HG02798 (cell line): ENCODE measurements at regions not wholly inside any gene's neighbourhood (a gene's known extent, or its start where the extent isn't known, plus 50 kb on each side); places are given as distances from the start of the nearest gene placed in this dataset.
"Not testable (repeated sequence)": the region's sequence is repeated elsewhere in the genome, so short reads cannot be mapped to it uniquely, and the experiment has no call there.

Experiments used
- ATAC-seq: cut with Tn5 transposase; IDR thresholded peaks from one replicate; pipeline ENCODE4 v1.9.1; 2021; ENCODE audit warnings: mild to moderate bottlenecking; ENCODE audit not compliant: unreplicated experiment, poor library complexity

GRCh38 chr10:64098994-64099393 lies 577.8 kb downstream of the REEP3 start:
- ATAC-seq: no peak

- ATAC-seq: no peak
Measured at GRCh38 chr10:64101606-64102263, 580.5 kb downstream of the REEP3 start.

- ATAC-seq: no peak
Measured at GRCh38 chr10:64102264-64102633, 581.0 kb downstream of the REEP3 start.

- no peak for ATAC-seq
Measured at GRCh38 chr10:64102916-64103315, 581.7 kb downstream of the REEP3 start.

GRCh38 chr10:64103750-64104470 lies 582.7 kb downstream of the REEP3 start:
- no peak for ATAC-seq

DNA sequence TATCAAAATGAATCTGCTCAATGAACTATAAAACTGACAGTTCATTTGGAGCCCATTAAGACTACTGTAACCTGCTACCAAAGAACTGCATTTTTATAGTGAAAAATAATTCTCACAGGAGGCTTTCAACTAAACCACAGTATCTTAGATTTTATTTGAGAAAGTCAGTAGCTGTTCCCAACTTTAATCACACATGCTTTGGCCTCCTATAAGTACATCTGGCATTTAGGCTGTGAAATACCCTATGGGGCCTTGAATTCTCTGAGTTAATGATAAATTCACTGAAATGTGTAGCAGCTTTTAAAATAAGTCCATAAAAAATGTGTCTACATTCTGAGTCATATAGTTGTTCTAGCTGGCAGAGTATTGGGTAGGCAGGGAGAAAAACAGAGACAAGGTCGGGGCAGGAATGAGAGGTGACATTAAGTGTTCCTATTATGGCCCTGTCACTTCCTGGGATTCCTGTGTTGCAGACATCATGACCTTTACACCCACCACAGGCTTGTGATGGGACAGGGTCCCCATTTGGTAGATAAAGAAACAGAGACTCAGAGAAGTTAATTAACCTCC lies 588.8 kb downstream of the REEP3 start:
- no peak for ATAC-seq

GRCh38 chr10:64112701-64113355 lies 591.6 kb downstream of the REEP3 start:
- ATAC-seq: no peak

GRCh38 chr10:64113375-64113774 lies 592.2 kb downstream of the REEP3 start:
- no peak for ATAC-seq

- no peak for ATAC-seq
Measured at GRCh38 chr10:64113792-64114191, 592.6 kb downstream of the REEP3 start.

DNA sequence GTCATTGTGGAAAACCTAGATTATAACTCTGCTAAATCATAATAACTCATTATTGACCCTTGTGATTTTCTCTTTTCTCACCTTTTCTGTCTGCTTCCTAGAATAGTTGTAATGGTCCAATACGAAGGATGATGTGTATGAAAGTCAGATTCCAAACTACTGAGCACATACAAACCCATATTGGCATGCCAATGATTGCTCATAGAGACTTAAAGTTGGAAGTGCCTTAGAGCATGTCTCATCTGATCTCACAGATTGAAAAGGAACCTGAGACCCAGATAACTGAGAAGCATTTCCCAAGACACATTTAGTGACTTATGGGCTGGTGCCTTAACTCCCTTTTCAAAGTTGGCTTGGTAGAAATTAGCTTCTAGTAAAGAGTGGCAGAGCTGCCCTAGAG lies 594.3 kb downstream of the REEP3 start:
- ATAC-seq: no peak

- peak; percentile 49 for ATAC-seq
Measured at GRCh38 chr10:64115908-64116643, 594.9 kb downstream of the REEP3 start.

GRCh38 chr10:64116707-64117106 lies 595.5 kb downstream of the REEP3 start:
- no peak for ATAC-seq

DNA sequence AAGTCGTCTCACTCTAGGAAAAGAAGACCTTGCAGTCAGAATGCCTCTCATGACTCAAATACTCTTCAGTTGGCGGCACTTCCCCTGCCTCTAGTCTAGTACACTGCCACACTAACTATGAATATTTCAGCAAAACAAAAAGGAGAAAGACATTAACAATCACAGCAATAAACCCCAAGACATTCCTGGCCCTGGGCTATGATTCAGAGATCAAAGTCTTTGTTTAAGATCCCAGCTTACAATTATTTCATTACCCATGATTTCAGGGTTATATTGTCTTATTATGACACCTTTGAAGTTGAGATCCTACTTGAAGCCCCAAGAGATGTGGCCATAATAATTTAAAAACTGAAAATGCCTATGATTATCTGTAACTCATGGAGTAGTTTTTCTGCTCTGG lies 597.5 kb downstream of the REEP3 start:
- ATAC-seq: no peak

DNA sequence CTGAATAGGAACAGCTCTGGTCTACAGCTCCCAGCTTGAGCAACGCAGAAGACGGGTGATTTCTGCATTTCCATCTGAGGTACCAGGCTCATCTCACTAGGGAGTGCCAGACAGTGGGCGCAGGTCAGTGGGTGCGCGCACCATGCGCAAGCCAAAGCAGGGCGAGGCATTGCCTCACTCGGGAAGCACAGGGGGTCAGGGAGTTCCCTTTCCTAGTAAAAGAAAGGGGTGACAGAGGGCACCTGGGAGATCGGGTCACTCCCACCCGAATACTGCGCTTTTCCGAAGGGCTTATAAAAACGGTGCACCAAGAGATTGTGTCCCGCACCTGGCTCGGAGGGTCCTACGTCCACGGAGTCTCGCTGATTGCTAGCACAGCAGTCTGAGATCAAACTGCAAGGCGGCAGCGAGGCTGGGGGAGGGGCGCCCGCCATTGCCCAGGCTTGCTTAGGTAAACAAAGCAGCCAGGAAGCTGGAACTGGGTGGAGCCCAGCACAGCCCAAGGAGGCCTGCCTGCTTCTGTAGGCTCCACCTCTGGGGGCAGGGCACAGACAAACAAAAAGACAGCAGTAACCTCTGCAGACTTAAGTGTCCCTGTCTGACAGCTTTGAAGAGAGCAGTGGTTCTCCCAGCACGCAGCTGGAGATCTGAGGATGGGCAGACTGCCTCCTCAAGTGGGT lies 599.2 kb downstream of the REEP3 start:
- not testable (repeated sequence) for ATAC-seq

DNA sequence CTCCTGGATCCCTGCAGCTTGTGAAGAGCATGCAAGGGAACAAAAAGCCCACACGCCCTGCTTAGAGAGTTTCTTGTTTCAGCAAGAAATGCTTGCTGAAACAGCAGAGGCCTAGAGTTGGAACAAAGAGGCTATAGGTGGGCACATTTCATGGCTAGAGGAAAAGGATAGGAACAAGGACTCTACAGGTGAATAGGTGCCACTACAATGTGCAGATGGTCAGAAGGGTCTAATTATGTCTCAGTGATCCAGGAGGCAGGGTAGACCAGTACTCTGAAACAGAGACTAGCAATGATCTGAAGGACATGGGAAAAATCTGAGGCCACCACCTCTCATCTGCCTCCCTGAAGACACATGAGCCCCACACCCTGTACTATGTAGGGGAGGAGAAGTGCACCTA lies 609.0 kb downstream of the REEP3 start:
- ATAC-seq: no peak

DNA sequence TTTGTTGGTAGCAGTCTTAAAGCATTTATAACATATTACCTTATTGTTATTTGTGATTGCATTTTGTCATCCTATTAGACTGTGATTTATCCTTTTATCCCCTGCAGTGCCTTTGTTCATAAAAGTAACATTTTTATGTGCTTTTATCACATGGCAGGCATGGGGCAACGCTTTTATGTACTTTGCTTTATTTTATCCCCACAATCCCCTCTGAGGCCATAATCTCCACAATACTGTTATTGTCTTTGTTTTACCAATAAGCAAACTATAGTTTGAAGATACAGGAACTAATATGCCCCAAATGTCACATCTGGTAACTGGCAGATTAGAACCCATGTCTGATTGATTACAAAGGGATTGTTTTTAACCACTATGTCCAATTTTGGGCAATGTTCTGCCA lies 613.5 kb downstream of the REEP3 start:
- ATAC-seq: no peak

GRCh38 chr10:64142395-64142794 lies 621.2 kb downstream of the REEP3 start:
- ATAC-seq: peak; percentile 81

DNA sequence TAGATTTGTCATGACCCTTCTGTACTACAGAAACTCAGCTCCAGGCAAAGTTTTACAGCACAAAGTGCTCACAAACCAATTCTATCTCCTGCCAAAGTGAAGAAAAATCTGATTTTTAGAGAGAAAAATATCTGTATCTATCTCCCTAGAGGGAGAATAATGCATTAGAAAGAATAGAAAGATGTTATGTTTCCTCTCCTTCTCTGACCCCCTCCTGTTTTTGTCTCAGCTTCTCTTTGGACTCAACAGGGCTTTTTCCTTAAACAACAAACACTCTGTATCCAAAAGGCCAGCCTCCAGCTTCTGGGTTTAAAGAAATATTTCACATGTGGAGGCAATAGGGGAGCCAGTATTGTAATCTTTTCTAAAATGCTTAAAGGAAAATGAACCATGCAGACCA lies 627.4 kb downstream of the REEP3 start:
- ATAC-seq: no peak

DNA sequence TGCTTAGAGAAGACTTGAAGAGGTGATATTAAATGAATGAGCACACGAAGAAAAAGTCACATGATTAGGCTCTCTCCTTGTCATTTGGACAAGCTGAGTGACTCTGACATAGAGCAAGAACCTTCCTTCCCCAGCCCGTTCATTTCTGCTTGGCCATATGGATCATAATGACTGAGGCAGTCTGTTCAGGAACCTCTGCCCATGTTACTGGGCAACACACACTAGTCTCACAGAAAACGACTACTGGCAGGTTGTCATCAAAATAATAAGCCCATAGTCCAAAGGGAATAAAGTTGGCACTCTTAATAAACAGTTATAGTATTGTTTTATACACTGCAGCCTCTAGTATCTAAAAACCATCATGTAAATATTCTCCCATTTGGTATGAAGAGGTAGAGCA lies 635.0 kb downstream of the REEP3 start:
- ATAC-seq: no peak

DNA sequence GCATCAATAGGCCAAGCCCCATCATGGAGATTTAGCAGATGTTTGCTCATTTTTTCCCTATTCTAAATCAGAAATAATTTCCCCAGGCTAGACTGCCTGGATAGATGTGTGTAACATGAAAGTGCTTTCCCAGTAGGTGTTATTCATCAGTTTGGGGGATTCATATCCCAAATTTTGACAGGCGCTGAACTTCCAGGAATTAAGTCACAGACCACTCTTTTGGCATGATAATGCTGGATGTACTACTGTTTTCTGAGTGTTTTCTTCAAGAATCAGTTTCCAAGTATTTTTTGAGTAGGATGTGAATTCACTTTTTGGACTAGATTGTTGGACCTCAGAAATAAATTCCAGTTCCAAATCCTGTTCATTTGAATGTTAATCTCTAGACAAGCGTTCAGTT lies 637.4 kb downstream of the REEP3 start:
- no peak for ATAC-seq
